ENCODE measurements at regions not wholly inside any gene's neighbourhood (a gene's known extent, or its start where the extent isn't known, plus 50 kb on each side); places are given as distances from the start of the nearest gene placed in this dataset.

DNA sequence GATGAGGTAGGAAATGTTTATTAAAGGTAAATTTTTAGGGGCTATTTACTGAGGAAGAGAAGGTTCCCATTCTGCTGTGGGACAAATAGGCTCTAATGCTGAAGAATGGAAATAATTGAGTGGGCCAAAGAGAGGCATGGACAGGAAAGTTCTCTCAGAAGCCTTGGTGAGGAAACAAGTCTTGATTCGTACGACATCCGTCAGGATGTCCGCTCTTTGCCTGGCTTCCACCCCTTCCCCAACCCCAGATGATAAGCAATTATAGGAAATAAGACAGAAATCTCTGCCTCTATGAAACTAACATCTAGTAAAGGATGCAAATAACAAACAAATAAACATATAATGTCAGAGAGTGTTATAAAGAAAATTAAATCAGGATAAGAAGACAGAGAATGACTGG, 91.7 kb upstream of the BCAT1 start:
- TF ChIP-seq EZH2 (IDR thresholded peaks at IDR 0.05; ENCODE audit: borderline replicate concordance, control insufficient read depth, low read depth, low read length) (no peak), POLR2A (IDR thresholded peaks at IDR 0.05; ENCODE audit: low read depth, low read length) (no peak), CHD1 (IDR thresholded peaks at IDR 0.05; ENCODE audit: low read depth, low read length) (no peak), EP300 (IDR thresholded peaks at IDR 0.05; ENCODE audit: borderline replicate concordance in 1 of 2, control insufficient read depth in 1 of 2, low read depth in 2 of 2, low read length in 2 of 2) (no peak), JUNB (IDR thresholded peaks at IDR 0.05) (no peak), DPF2 (IDR thresholded peaks at IDR 0.05) (no peak)
